ENCODE measurements at regions not wholly inside any gene's neighbourhood (a gene's known extent, or its start where the extent isn't known, plus 50 kb on each side); places are given as distances from the start of the nearest gene placed in this dataset.

DNA sequence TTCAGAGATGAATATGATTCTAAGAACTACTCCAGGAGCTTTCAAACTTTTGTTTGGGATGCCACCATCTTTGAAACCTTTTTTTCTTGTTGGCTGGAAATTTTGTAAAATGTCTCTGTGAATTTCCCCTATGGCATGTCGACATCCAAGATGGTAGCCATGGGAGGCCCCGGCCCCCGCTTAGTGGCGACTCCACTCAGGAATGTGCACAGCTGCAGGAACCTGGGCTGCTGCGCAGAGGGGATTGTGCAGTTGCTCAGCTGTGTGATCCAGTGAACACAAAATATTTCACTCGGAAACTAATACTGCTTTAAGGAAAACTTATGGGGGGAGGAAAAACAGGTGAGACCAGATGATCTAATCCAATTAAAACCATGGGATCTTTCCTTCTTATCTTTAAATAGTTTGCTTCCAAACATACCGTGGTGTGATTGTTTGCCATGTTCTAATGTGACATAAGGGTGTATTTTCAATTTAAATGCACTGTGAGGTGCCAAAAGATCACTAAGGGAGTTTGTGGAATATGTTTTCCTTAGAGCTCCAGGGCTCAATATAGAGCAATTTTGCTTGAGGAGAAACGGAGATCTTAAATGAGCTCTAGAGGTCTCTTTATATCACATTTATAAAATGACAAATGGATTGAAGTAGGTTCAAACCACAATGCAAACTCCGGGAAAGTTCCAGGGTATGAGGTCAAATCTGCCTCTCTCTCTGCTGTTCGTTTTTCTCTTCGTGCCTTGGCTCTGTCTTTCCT, 497.7 kb downstream of the FGF9 start:
- BruUV-seq (replicated peaks): no TSS peak
- TF ChIP-seq EZH2 (IDR thresholded peaks at IDR 0.05; ENCODE audit: low read depth): no peak
- TF ChIP-seq, protein P1, sequence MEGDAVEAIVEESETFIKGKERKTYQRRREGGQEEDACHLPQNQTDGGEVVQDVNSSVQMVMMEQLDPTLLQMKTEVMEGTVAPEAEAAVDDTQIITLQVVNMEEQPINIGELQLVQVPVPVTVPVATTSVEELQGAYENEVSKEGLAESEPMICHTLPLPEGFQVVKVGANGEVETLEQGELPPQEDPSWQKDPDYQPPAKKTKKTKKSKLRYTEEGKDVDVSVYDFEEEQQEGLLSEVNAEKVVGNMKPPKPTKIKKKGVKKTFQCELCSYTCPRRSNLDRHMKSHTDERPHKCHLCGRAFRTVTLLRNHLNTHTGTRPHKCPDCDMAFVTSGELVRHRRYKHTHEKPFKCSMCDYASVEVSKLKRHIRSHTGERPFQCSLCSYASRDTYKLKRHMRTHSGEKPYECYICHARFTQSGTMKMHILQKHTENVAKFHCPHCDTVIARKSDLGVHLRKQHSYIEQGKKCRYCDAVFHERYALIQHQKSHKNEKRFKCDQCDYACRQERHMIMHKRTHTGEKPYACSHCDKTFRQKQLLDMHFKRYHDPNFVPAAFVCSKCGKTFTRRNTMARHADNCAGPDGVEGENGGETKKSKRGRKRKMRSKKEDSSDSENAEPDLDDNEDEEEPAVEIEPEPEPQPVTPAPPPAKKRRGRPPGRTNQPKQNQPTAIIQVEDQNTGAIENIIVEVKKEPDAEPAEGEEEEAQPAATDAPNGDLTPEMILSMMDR (conservative IDR thresholded peaks at IDR 0.05): no peak
- no peaks in the 10 kb centered on the region for H3K4me1 ChIP-seq (replicated peaks; ENCODE audit: insufficient read depth)
- H3K27ac ChIP-seq: no peak overlapping the region
- no peaks in the 10 kb centered on the region for H3K79me2 ChIP-seq (ENCODE audit: low read depth)
- CTCF ChIA-PET: no interaction called here
- DNase-seq: no peak
- H3K9me2 ChIP-seq (ENCODE audit: insufficient read depth): no peaks in the 10 kb centered on the region
- H3K36me3 ChIP-seq (ENCODE audit: low read depth): no peaks in the 10 kb centered on the region
- POLR2A ChIA-PET (ENCODE audit: unreplicated experiment): no interaction called here
- no peaks in the 10 kb centered on the region for H3K9me3 ChIP-seq (ENCODE audit: insufficient read depth, low read depth)
- H3K4me2 ChIP-seq: no peak overlapping the region
- no peaks in the 10 kb centered on the region for H3K27me3 ChIP-seq (ENCODE audit: insufficient read depth, low read depth)
- no peaks in the 10 kb centered on the region for H3F3A ChIP-seq (ENCODE audit: insufficient read depth, low read depth)
- intact Hi-C loops (cut with micrococcal nuclease; ENCODE audit: unreplicated experiment): no loop called here
- no peaks in the 10 kb centered on the region for H4K20me1 ChIP-seq (ENCODE audit: insufficient read depth)
- H2AFZ ChIP-seq: no peak overlapping the region
- H3K4me3 ChIP-seq: no peak overlapping the region

DNA sequence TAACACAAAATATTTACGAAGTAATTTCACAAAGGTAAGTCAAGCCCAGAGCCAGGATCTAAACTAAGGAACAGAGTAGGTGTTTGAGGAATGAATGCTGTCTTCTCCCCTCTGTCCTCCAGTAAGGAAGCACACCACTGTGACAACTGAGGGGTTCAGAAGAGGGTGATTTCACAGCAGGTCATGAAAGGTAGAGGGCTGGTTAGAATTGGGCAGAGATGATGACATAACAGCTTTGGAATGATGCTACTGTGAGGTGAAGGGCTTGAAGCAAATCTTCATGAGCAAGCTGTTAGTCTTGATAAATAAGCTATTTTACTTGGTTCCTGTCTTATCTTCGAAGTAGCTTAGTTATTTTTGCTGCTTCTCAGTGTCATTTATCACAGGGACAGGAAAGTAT, 498.6 kb downstream of the FGF9 start:
- H3F3A ChIP-seq (ENCODE audit: insufficient read depth, low read depth): no peaks in the 10 kb centered on the region
- no peaks in the 10 kb centered on the region for H3K36me3 ChIP-seq (ENCODE audit: low read depth)
- H3K79me2 ChIP-seq (ENCODE audit: low read depth): no peaks in the 10 kb centered on the region
- H4K20me1 ChIP-seq (ENCODE audit: insufficient read depth): no peaks in the 10 kb centered on the region
- H3K9me2 ChIP-seq (ENCODE audit: insufficient read depth): no peaks in the 10 kb centered on the region
- no peak overlapping the region for H2AFZ ChIP-seq
- no TSS peak for BruUV-seq (replicated peaks)
- ChIA-PET CTCF (no interaction called here), POLR2A (ENCODE audit: unreplicated experiment) (no interaction called here)
- H3K27me3 ChIP-seq (ENCODE audit: insufficient read depth, low read depth): no peaks in the 10 kb centered on the region
- H3K27ac ChIP-seq: no peak overlapping the region
- H3K4me2 ChIP-seq: no peak overlapping the region
- no peaks in the 10 kb centered on the region for H3K9me3 ChIP-seq (ENCODE audit: insufficient read depth, low read depth)
- intact Hi-C loops (cut with micrococcal nuclease; ENCODE audit: unreplicated experiment): no loop called here
- DNase-seq: no peak
- H3K4me3 ChIP-seq: no peak overlapping the region
- TF ChIP-seq, protein P1 (conservative IDR thresholded peaks at IDR 0.05): no peak
- TF ChIP-seq EZH2 (IDR thresholded peaks at IDR 0.05; ENCODE audit: low read depth): no peak
- no peaks in the 10 kb centered on the region for H3K4me1 ChIP-seq (replicated peaks; ENCODE audit: insufficient read depth)

DNA sequence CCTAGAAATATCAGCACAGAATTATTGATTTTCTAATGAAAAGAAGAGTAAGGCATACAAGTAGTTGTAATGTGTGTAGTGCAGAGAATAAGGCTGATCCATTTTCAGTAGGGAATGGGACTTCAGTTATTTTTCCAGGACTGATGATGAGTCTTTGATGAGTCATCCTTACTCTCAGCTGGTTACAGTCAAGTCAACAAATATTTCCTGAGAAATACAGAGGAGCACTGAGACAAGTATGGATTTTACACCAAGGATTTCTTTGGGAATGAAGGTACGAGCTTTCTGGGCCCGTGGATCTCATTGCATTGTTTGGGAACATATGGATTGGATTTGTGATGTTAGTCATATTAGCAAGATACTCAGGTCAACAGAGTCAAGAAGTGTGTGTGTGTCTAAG, 502.7 kb downstream of the FGF9 start:
- POLR2A ChIA-PET (ENCODE audit: unreplicated experiment): no interaction called here
- Histone ChIP-seq H3K79me2 (ENCODE audit: low read depth) (no peaks in the 10 kb centered on the region), H3K36me3 (ENCODE audit: low read depth) (no peaks in the 10 kb centered on the region), H3K9me2 (ENCODE audit: insufficient read depth) (no peaks in the 10 kb centered on the region), H3K4me2 (no peak overlapping the region), H3K27ac (no peak overlapping the region), H3K9me3 (ENCODE audit: insufficient read depth, low read depth) (no peaks in the 10 kb centered on the region), H2AFZ (no peak overlapping the region), H3F3A (ENCODE audit: insufficient read depth, low read depth) (no peaks in the 10 kb centered on the region), H3K4me3 (no peak overlapping the region), H3K4me1 (replicated peaks; ENCODE audit: insufficient read depth) (no peaks in the 10 kb centered on the region), H4K20me1 (ENCODE audit: insufficient read depth) (no peaks in the 10 kb centered on the region), H3K27me3 (ENCODE audit: insufficient read depth, low read depth) (no peaks in the 10 kb centered on the region)
- TF ChIP-seq, protein P1 (conservative IDR thresholded peaks at IDR 0.05): no peak
- no peak for TF ChIP-seq EZH2 (IDR thresholded peaks at IDR 0.05; ENCODE audit: low read depth)
- no peak for DNase-seq
- BruUV-seq (replicated peaks): no TSS peak
- intact Hi-C loops (cut with micrococcal nuclease; ENCODE audit: unreplicated experiment): no loop called here
- CTCF ChIA-PET: no interaction called here
